IMR-90 (cell line): ENCODE measurements at regions not wholly inside any gene's neighbourhood (a gene's known extent, or its start where the extent isn't known, plus 50 kb on each side); places are given as distances from the start of the nearest gene placed in this dataset.

Experiments
- ATAC-seq: fragments of 200-7000 bp; cut with Tn5 transposase; 2 replicates; pipeline ENCODE4 v1.9.1; 2020; ENCODE audit warnings: low read depth, mild to moderate bottlenecking, moderate library complexity
- BruUV-seq: library from RNA; stranded (reverse); fragments of 400-500 nt; replicated peaks from 2 replicates; lab custom pipeline; 2021; lab: Mats Ljungman, UMichigan
- CTCF ChIA-PET: fragments of 300-600 bp; formaldehyde crosslinking; extraction: SDS; loops from one replicate; lab custom pipeline; 2021; ENCODE audit warnings: antibody characterized with exemption; lab: Yijun Ruan, JAX
- POLR2A ChIA-PET: fragments of 300-600 bp; sonication (Branson Sonifier 250); formaldehyde crosslinking; loops from one replicate; lab custom pipeline; 2022; ENCODE audit warnings: antibody characterized with exemption; ENCODE audit not compliant: unreplicated experiment; lab: Charles Lee
- DNase-seq: peaks from one replicate; pipeline ENCODE4 v3.0.0; 2013
- H2AFZ ChIP-seq: replicated peaks from 2 replicates; pipeline ENCODE3; 2013; ENCODE audit warnings: low read length, mild to moderate bottlenecking; ENCODE audit not compliant: poor library complexity
- H2AK5ac ChIP-seq: 2 replicates; pipeline ENCODE4 v1.6.1; 2013; ENCODE audit warnings: low read depth, low read length, inconsistent platforms
- H2AK9ac ChIP-seq: replicated peaks from 2 replicates; pipeline ENCODE3; 2013; ENCODE audit warnings: mild to moderate bottlenecking, low read depth, low read length, moderate library complexity; ENCODE audit not compliant: poor library complexity
- H2BK120ac ChIP-seq: 2 replicates; pipeline ENCODE4 v1.6.1; 2013; ENCODE audit warnings: low read depth, low read length, inconsistent platforms
- H2BK15ac ChIP-seq: 3 replicates; pipeline ENCODE4 v1.6.1; 2013; ENCODE audit warnings: low read depth, low read length, inconsistent platforms
- H2BK20ac ChIP-seq: 2 replicates; pipeline ENCODE4 v1.6.1; 2013; ENCODE audit warnings: low read depth, mild to moderate bottlenecking, inconsistent platforms, low read length, moderate library complexity
- H2BK5ac ChIP-seq: 2 replicates; pipeline ENCODE4 v1.6.1; 2013; ENCODE audit warnings: mild to moderate bottlenecking, low read depth, low read length, inconsistent platforms; ENCODE audit not compliant: poor library complexity, severe bottlenecking
- H3K14ac ChIP-seq: replicated peaks from 2 replicates; pipeline ENCODE4 v1.6.1; 2013; ENCODE audit warnings: low read depth, low read length, inconsistent platforms
- H3K18ac ChIP-seq: 2 replicates; pipeline ENCODE4 v1.6.1; 2013; ENCODE audit warnings: low read depth, low read length, control low read depth
- H3K23ac ChIP-seq: 2 replicates; pipeline ENCODE4 v1.6.1; 2013; ENCODE audit warnings: low read depth, low read length, inconsistent platforms
- H3K27ac ChIP-seq: 2 replicates; pipeline ENCODE4 v1.5.1; 2013; ENCODE audit warnings: mild to moderate bottlenecking, control low read depth, low read length; ENCODE audit not compliant: insufficient read depth
- H3K27me3 ChIP-seq: 2 replicates; pipeline ENCODE4 v1.6.1; 2013; ENCODE audit warnings: low read length; ENCODE audit not compliant: control insufficient read depth, insufficient read depth
- H3K36me3 ChIP-seq: 2 replicates; pipeline ENCODE4 v1.6.1; 2013; ENCODE audit warnings: low read length, mixed read lengths; ENCODE audit not compliant: control insufficient read depth, insufficient read depth
- H3K4ac ChIP-seq: 2 replicates; pipeline ENCODE4 v1.6.1; 2013; ENCODE audit warnings: low read depth, low read length, inconsistent platforms
- H3K4me1 ChIP-seq: 2 replicates; pipeline ENCODE4 v1.6.1; 2013; ENCODE audit warnings: low read length, mixed read lengths; ENCODE audit not compliant: control insufficient read depth, insufficient read depth
- H3K4me2 ChIP-seq: 2 replicates; pipeline ENCODE4 v1.6.1; 2013; ENCODE audit warnings: low read depth, mild to moderate bottlenecking, control low read depth, low read length, moderate library complexity
- H3K4me3 ChIP-seq: 2 replicates; pipeline ENCODE4 v1.5.1; 2013; ENCODE audit warnings: low read depth, mild to moderate bottlenecking, control low read depth, low read length, moderate library complexity; ENCODE audit not compliant: insufficient read depth
- H3K56ac ChIP-seq: 2 replicates; pipeline ENCODE4 v1.6.1; 2013; ENCODE audit warnings: low read length, inconsistent platforms; ENCODE audit not compliant: insufficient read depth; ENCODE audit errors: extremely low read depth
- H3K79me1 ChIP-seq, 2 experiments: 2 replicates each; pipeline ENCODE4 v1.6.1; 2013; ENCODE audit warnings: low read length in 2 of 2, inconsistent platforms in 1 of 2, low read depth in 1 of 2
- H3K9ac ChIP-seq: 2 replicates; pipeline ENCODE4 v1.6.1; 2013; ENCODE audit warnings: low read depth, low read length, control low read depth
- H3K9me1 ChIP-seq: 2 replicates; pipeline ENCODE4 v1.6.1; 2013; ENCODE audit warnings: low read length, inconsistent platforms; ENCODE audit not compliant: insufficient read depth
- H3K9me3 ChIP-seq: 2 replicates; pipeline ENCODE4 v1.6.1; 2013; ENCODE audit warnings: low read length; ENCODE audit not compliant: control insufficient read depth, insufficient read depth
- H4K20me1 ChIP-seq: 2 replicates; pipeline ENCODE4 v1.6.1; 2013; ENCODE audit warnings: low read length, inconsistent platforms; ENCODE audit not compliant: insufficient read depth
- H4K5ac ChIP-seq: 2 replicates; pipeline ENCODE4 v1.6.1; 2013; ENCODE audit warnings: mild to moderate bottlenecking, low read depth, low read length, control low read depth
- H4K8ac ChIP-seq, 2 experiments: 2 replicates each; pipeline ENCODE4 v1.6.1; 2013; ENCODE audit warnings: low read depth in 2 of 2, low read length in 2 of 2, control low read depth in 1 of 2, inconsistent platforms in 1 of 2
- H4K91ac ChIP-seq: 2 replicates; pipeline ENCODE4 v1.6.1; 2013; ENCODE audit warnings: low read depth, low read length, inconsistent platforms; ENCODE audit not compliant: insufficient read depth
- BHLHE40 ChIP-seq: fragments of 150-350 bp; IDR thresholded peaks from 2 replicates; pipeline ENCODE4 v1.6.1; 2016; ENCODE audit warnings: mild to moderate bottlenecking, low read depth, low read length
- CTCF ChIP-seq: conservative IDR thresholded peaks from 2 replicates; pipeline ENCODE4 v1.5.1; 2012; ENCODE audit warnings: mild to moderate bottlenecking, low read depth, low read length, improper control_type of control experiment
- MAFK ChIP-seq: IDR thresholded peaks from 2 replicates; pipeline ENCODE4 v1.6.1; 2012; ENCODE audit warnings: low read depth, low read length, improper control_type of control experiment
- MAZ ChIP-seq: IDR thresholded peaks from 2 replicates; pipeline ENCODE4 v1.6.1; 2012; ENCODE audit warnings: low read depth, mild to moderate bottlenecking, low read length, improper control_type of control experiment, moderate library complexity, borderline replicate concordance
- MXI1 ChIP-seq: IDR thresholded peaks from 2 replicates; pipeline ENCODE4 v1.6.1; 2012; ENCODE audit warnings: low read depth, mild to moderate bottlenecking, low read length, moderate library complexity, borderline replicate concordance
- NFE2L2 ChIP-seq: fragments of 150-350 bp; IDR thresholded peaks from 2 replicates; pipeline ENCODE4 v1.6.1; 2016; ENCODE audit warnings: low read depth, mild to moderate bottlenecking, low read length
- POLR2A ChIP-seq: IDR thresholded peaks from 2 replicates; pipeline ENCODE4 v1.6.1; 2012; ENCODE audit warnings: mild to moderate bottlenecking, low read depth, low read length
- RFX5 ChIP-seq: IDR thresholded peaks from 2 replicates; pipeline ENCODE4 v1.8.0; 2012; ENCODE audit warnings: low read depth, mild to moderate bottlenecking, low read length, moderate library complexity
- WGBS, 2 experiments: methylation state at CpG; one replicate each; pipeline versions ENCODE4 v1.1.5 to v1.1.7; 2013; ENCODE audit warnings: missing lambda C conversion rate in 2 of 2; ENCODE audit not compliant: insufficient read length in 1 of 2; ENCODE audit errors: extremely low coverage in 2 of 2; 5-methylcytosine and 5-hydroxymethylcytosine counted together
- dilution Hi-C: fragments of 300-500 bp; cut with HindIII; formaldehyde crosslinking; loops from one replicate; pipeline ENCODE4 v1.14.3; 2018; ENCODE audit warnings: low sequenced_read_pairs; ENCODE audit not compliant: unreplicated experiment
- in situ Hi-C: fragments of 300-500 bp; cut with MboI; formaldehyde crosslinking; loops from 3 replicates; pipeline ENCODE4 v1.14.3; 2019; ENCODE audit warnings: low sequenced_read_pairs, inconsistent platforms, mixed read lengths
- intact Hi-C: fragments of 100-400 bp; cut with micrococcal nuclease; formaldehyde crosslinking; loops from 2 replicates; pipeline ENCODE4 v1.10.0; 2022
- TF ChIP-seq, protein P1 (sequence below): fragments of 150-350 bp; IDR thresholded peaks from 2 replicates; pipeline ENCODE4 v1.6.1; 2016; ENCODE audit warnings: low read depth, mild to moderate bottlenecking, low read length, moderate library complexity, borderline replicate concordance

- H2AK9ac ChIP-seq: no peak overlapping the region
- DNase-seq (no peak), ATAC-seq (no peak)
- peaks cover 32% of the 10 kb centered on the region for H3K27me3 ChIP-seq
- H3K9me1 ChIP-seq: no peaks in the 10 kb centered on the region
- no peak for TF ChIP-seq MAFK
- no peak for TF ChIP-seq CTCF
- TF ChIP-seq, protein P1, sequence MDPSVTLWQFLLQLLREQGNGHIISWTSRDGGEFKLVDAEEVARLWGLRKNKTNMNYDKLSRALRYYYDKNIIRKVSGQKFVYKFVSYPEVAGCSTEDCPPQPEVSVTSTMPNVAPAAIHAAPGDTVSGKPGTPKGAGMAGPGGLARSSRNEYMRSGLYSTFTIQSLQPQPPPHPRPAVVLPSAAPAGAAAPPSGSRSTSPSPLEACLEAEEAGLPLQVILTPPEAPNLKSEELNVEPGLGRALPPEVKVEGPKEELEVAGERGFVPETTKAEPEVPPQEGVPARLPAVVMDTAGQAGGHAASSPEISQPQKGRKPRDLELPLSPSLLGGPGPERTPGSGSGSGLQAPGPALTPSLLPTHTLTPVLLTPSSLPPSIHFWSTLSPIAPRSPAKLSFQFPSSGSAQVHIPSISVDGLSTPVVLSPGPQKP: no peak
- no peak for TF ChIP-seq MXI1
- no peak for TF ChIP-seq BHLHE40
- no peak for TF ChIP-seq NFE2L2
- TF ChIP-seq RFX5: no peak
- no peak for TF ChIP-seq MAZ
- TF ChIP-seq POLR2A: no peak
- no peaks in the 10 kb centered on the region for H3K79me1 ChIP-seq
- H2AK5ac ChIP-seq: no peak overlapping the region
- no peak overlapping the region for H2BK5ac ChIP-seq
- no peaks in the 10 kb centered on the region for H3K36me3 ChIP-seq
- H3K4me1 ChIP-seq: no peaks in the 10 kb centered on the region
- H3K27ac ChIP-seq: no peak overlapping the region
- H4K8ac ChIP-seq: no peak overlapping the region
- no peak overlapping the region for H3K9ac ChIP-seq
- H2BK15ac ChIP-seq: no peak overlapping the region
- H2AFZ ChIP-seq: no peak overlapping the region
- no peak overlapping the region for H3K56ac ChIP-seq
- H4K20me1 ChIP-seq: no peaks in the 10 kb centered on the region
- intact Hi-C loops (no loop called here), dilution Hi-C loops (no loop called here), in situ Hi-C loops (no loop called here)
- no peak overlapping the region for H3K14ac ChIP-seq
- no peak overlapping the region for H2BK20ac ChIP-seq
- H3K4me2 ChIP-seq: no peak overlapping the region
- no peak overlapping the region for H3K4ac ChIP-seq
- 56% methylated on average over 1 of the region's 3 CpGs; no CpG with 5 or more reads in 1 of the 2 experiments for WGBS, 2 experiments
- ChIA-PET POLR2A (no interaction called here), CTCF (no interaction called here)
- H2BK120ac ChIP-seq: no peak overlapping the region
- BruUV-seq: no TSS peak
- H3K18ac ChIP-seq: no peak overlapping the region
- H3K9me3 ChIP-seq: peaks cover 2% of the 10 kb centered on the region; the same call in 1 of the 2 replicates
- H3K4me3 ChIP-seq: no peak overlapping the region
- no peak overlapping the region for H4K91ac ChIP-seq
- H3K23ac ChIP-seq: no peak overlapping the region
- no peak overlapping the region for H4K5ac ChIP-seq
Observed at GRCh38 chr2:173552531-173552930, 197.9 kb downstream of the CDCA7 start.
